Gastrocnemius medialis (tissue), 4 donors: ENCODE measurements at regions not wholly inside any gene's neighbourhood (a gene's known extent, or its start where the extent isn't known, plus 50 kb on each side); places are given as distances from the start of the nearest gene placed in this dataset.

Experiments used
- POLR2A ChIP-seq, 2 donors: fragments of 450-650 bp; IDR thresholded peaks; one replicate each; pipeline ENCODE4 v1.6.1; 2017; ENCODE audit warnings: antibody characterized with exemption in 2 of 2, mild to moderate bottlenecking in 2 of 2, moderate library complexity in 2 of 2
- TF ChIP-seq, protein P1 (sequence below), 5 experiments: fragments of 450-650 bp in 3 of 5; fragments of 200-600 bp in 2 of 5; sonication (generic) in 2 of 5; IDR thresholded peaks in 4 of 5; conservative IDR thresholded peaks in 1 of 5; 1 replicate in 4 of 5; 2 replicates in 1 of 5; pipeline ENCODE4 v1.5.1; 2016 to 2019; ENCODE audit warnings: antibody characterized with exemption in 5 of 5, mild to moderate bottlenecking in 3 of 5, moderate library complexity in 3 of 5

DNA sequence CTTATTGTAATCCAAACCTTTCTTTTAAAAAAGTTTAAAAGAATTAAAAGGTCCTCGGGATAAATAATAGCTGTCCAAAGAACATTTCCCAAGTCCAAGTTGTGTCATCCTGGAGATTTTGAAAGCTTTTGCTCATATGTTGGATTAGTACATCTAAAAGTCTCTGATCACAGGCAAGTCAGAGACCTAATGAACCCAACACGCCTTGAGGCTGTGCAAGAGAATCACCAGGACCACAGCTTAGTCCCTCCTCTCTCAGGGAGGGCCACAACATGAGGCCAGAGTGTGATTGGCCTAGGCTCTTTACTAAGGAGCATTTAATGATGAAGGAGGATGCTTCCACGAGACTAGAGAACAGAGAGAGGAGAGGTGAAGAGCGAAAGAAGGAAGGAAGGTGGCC is 98.7 kb upstream of the OR5AK2 start:
- TF ChIP-seq POLR2A (IDR thresholded peaks at IDR 0.05) = no peak
- TF ChIP-seq, protein P1, sequence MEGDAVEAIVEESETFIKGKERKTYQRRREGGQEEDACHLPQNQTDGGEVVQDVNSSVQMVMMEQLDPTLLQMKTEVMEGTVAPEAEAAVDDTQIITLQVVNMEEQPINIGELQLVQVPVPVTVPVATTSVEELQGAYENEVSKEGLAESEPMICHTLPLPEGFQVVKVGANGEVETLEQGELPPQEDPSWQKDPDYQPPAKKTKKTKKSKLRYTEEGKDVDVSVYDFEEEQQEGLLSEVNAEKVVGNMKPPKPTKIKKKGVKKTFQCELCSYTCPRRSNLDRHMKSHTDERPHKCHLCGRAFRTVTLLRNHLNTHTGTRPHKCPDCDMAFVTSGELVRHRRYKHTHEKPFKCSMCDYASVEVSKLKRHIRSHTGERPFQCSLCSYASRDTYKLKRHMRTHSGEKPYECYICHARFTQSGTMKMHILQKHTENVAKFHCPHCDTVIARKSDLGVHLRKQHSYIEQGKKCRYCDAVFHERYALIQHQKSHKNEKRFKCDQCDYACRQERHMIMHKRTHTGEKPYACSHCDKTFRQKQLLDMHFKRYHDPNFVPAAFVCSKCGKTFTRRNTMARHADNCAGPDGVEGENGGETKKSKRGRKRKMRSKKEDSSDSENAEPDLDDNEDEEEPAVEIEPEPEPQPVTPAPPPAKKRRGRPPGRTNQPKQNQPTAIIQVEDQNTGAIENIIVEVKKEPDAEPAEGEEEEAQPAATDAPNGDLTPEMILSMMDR (IDR thresholded peaks at IDR 0.05 in 4 of 5, conservative IDR thresholded peaks at IDR 0.05 in 1 of 5) = no peak
